ENCODE measurements at regions not wholly inside any gene's neighbourhood (a gene's known extent, or its start where the extent isn't known, plus 50 kb on each side); places are given as distances from the start of the nearest gene placed in this dataset.
"Not testable (repeated sequence)": the region's sequence is repeated elsewhere in the genome, so short reads cannot be mapped to it uniquely, and the experiment has no call there.

- DNase-seq: no peak
Measured at GRCh38 chr10:28130267-28130666, 131.4 kb upstream of the ODAD2 start.

- no peak for DNase-seq
Measured at GRCh38 chr10:28127881-28128280, 129.0 kb upstream of the ODAD2 start.

GRCh38 chr10:28125701-28126100 is 126.8 kb upstream of the ODAD2 start:
- no peak for DNase-seq

- DNase-seq: no peak
Measured at GRCh38 chr10:28120795-28121194, 121.9 kb upstream of the ODAD2 start.

GRCh38 chr10:28120043-28120749 is 121.3 kb upstream of the ODAD2 start:
- no peak for DNase-seq

- no peak for DNase-seq
Measured at GRCh38 chr10:28118985-28119628, 120.2 kb upstream of the ODAD2 start.

GRCh38 chr10:28113202-28113601 is 114.3 kb upstream of the ODAD2 start:
- DNase-seq: no peak

- no peak for DNase-seq
Measured at GRCh38 chr10:28111712-28112111, 112.8 kb upstream of the ODAD2 start.

GRCh38 chr10:28105561-28105960 is 106.7 kb upstream of the ODAD2 start:
- DNase-seq: no peak

- DNase-seq: no peak
Measured at GRCh38 chr10:28097633-28098032, 98.8 kb upstream of the ODAD2 start.

GRCh38 chr10:28095791-28096378 is 97.0 kb upstream of the ODAD2 start:
- no peak for DNase-seq

GRCh38 chr10:28094121-28094520 is 95.2 kb upstream of the ODAD2 start:
- no peak for DNase-seq

GRCh38 chr10:28091913-28092312 is 93.0 kb upstream of the ODAD2 start:
- DNase-seq: no peak

- DNase-seq: no peak
Measured at GRCh38 chr10:28090506-28090905, 91.6 kb upstream of the ODAD2 start.

- no peak for DNase-seq
Measured at GRCh38 chr10:28089467-28089866, 90.6 kb upstream of the ODAD2 start.

- no peak for DNase-seq
Measured at GRCh38 chr10:28087661-28088351, 88.9 kb upstream of the ODAD2 start.

- not testable (repeated sequence) for DNase-seq
Measured at GRCh38 chr10:28085760-28086159, 86.9 kb upstream of the ODAD2 start.

- DNase-seq: no peak
Measured at GRCh38 chr10:28082885-28083284, 84.0 kb upstream of the ODAD2 start.

GRCh38 chr10:28082316-28082715 is 83.4 kb upstream of the ODAD2 start:
- no peak for DNase-seq

- DNase-seq: no peak
Measured at GRCh38 chr10:28077889-28078288, 79.0 kb upstream of the ODAD2 start.

GRCh38 chr10:28075424-28075823 is 76.5 kb upstream of the ODAD2 start:
- no peak for DNase-seq

- DNase-seq: no peak
Measured at GRCh38 chr10:28072573-28072972, 73.7 kb upstream of the ODAD2 start.

GRCh38 chr10:28060031-28060607 is 61.2 kb upstream of the ODAD2 start:
- no peak for DNase-seq

Measured in NCI-H187 treated with DMSO at 0.1 percent for 48 hours (cell line).